ENCODE measurements at regions not wholly inside any gene's neighbourhood (a gene's known extent, or its start where the extent isn't known, plus 50 kb on each side); places are given as distances from the start of the nearest gene placed in this dataset.

DNA sequence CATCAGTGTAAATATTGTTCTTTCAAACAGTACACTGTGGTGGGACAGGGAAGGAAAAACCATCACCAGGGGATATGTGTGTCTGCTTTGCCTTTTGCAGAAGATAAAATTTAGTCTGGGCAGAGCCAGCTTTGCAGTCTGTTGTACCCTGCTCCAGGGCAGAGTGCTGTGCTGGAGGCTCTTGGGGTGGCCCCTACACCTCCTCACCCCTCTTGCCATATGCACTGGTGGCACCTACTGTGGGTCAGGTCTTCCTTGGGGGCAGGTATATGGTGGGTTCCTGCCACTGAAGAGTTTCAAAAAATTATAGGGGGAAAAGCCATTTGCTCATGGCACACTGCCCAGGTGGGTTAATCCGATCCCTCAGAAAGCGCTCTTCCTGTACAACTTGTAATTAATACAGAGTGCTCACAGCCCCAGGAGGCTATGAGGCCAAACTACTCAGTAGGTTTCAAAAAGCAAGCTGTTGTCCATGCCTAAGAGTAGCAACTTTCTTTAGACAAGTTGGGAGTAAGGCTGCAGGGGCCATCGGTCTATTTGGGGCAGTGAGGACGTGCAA lies 112.7 kb upstream of the BMPER start:
- TF ChIP-seq SIN3A (IDR thresholded peaks at IDR 0.05; ENCODE audit: borderline replicate concordance, insufficient read depth, low read length), result no peak
- TF ChIP-seq POLR2AphosphoS5 (IDR thresholded peaks at IDR 0.05; ENCODE audit: low read depth, low read length), result no peak
- no peak for TF ChIP-seq TAF1 (IDR thresholded peaks at IDR 0.05; ENCODE audit: borderline replicate concordance, insufficient read depth, low read length)

Data from PFSK-1 (cell line).